Tibial artery (tissue), 4 donors: ENCODE measurements at regions not wholly inside any gene's neighbourhood (a gene's known extent, or its start where the extent isn't known, plus 50 kb on each side); places are given as distances from the start of the nearest gene placed in this dataset.

Experiments used
- DNase-seq, 2 donors: peaks; one replicate each; pipeline ENCODE4 v3.0.0-alpha.2; 2019
- H3K27ac ChIP-seq, 2 donors: fragments of 200-600 bp; sonication (generic) in 1 of 2; 1 replicate in 1 of 2; 2 replicates in 1 of 2; pipeline ENCODE4 v1.5.1; 2018 to 2019; ENCODE audit warnings: mild to moderate bottlenecking in 1 of 2
- H3K27me3 ChIP-seq, 2 donors: fragments of 200-600 bp; sonication (generic) in 1 of 2; one replicate each; pipeline versions ENCODE4 v1.5.1 to v1.6.0; 2016 to 2019
- H3K36me3 ChIP-seq, 3 donors: fragments of 200-600 bp; sonication (generic) in 2 of 3; one replicate each; pipeline ENCODE4 v1.5.1; 2016 to 2019; ENCODE audit warnings: mild to moderate bottlenecking in 2 of 3
- H3K4me1 ChIP-seq, 4 donors: fragments of 200-600 bp; sonication (generic) in 2 of 4; 1 replicate in 3 of 4; 2 replicates in 1 of 4; pipeline ENCODE4 v1.5.1; 2016 to 2019
- H3K4me3 ChIP-seq, 2 donors: fragments of 200-600 bp; sonication (generic) in 1 of 2; 1 replicate in 1 of 2; 2 replicates in 1 of 2; pipeline ENCODE4 v1.5.1; 2018 to 2019; ENCODE audit warnings: mild to moderate bottlenecking in 2 of 2
- H3K9me3 ChIP-seq, 3 donors: fragments of 200-600 bp; sonication (generic) in 1 of 3; one replicate each; pipeline ENCODE4 v1.5.1; 2016 to 2019
- CTCF ChIP-seq, 2 experiments: fragments of 200-600 bp in 1 of 2; fragments of 450-650 bp in 1 of 2; IDR thresholded peaks; one replicate each; pipeline ENCODE4 v1.5.1; 2017 to 2019; ENCODE audit warnings: antibody characterized with exemption in 2 of 2, mild to moderate bottlenecking in 1 of 2, moderate library complexity in 1 of 2
- intact Hi-C: fragments of 100-400 bp; cut with DNase I; formaldehyde crosslinking; loops from one replicate; pipeline ENCODE4 v1.15.0; 2023; ENCODE audit warnings: low total_unique reads

GRCh38 chr2:163266772-163267171 is 428.2 kb upstream of the KCNH7 start:
- no peak for TF ChIP-seq CTCF (IDR thresholded peaks at IDR 0.05)
- no peaks in the 10 kb centered on the region for H3K9me3 ChIP-seq
- intact Hi-C loops: no loop called here
- no peak overlapping the region for H3K27ac ChIP-seq
- H3K27me3 ChIP-seq: no peaks in the 10 kb centered on the region
- no peak for DNase-seq
- H3K36me3 ChIP-seq: no peaks in the 10 kb centered on the region
- no peaks in the 10 kb centered on the region for H3K4me1 ChIP-seq
- H3K4me3 ChIP-seq: no peak overlapping the region

GRCh38 chr2:163265562-163265961 is 427.0 kb upstream of the KCNH7 start:
- no peak overlapping the region for H3K4me3 ChIP-seq
- no peak for DNase-seq
- no peaks in the 10 kb centered on the region for H3K36me3 ChIP-seq
- no peak overlapping the region for H3K27ac ChIP-seq
- intact Hi-C loops: no loop called here
- no peaks in the 10 kb centered on the region for H3K4me1 ChIP-seq
- no peaks in the 10 kb centered on the region for H3K9me3 ChIP-seq
- no peaks in the 10 kb centered on the region for H3K27me3 ChIP-seq
- TF ChIP-seq CTCF (IDR thresholded peaks at IDR 0.05): no peak

DNA sequence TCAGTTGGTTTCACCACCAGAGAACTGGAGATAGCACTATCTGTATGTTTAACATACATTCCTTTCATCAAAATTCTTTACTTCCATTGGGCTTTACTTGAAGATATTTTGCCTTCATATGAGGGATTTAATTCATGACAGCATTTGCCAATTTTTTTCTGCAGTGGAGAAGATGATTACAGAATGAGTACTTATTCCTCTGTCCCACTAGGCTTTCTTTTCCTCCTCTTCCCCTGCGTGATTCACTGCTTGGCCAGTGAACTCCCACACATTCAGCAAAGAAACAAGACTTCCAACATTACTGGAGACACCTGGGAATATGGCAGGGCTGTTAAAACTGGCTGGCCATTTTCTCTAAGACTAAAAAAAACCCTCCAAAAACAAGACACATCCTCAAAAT is 425.8 kb upstream of the KCNH7 start:
- no peaks in the 10 kb centered on the region for H3K27me3 ChIP-seq
- no peaks in the 10 kb centered on the region for H3K4me1 ChIP-seq
- no peak for TF ChIP-seq CTCF (IDR thresholded peaks at IDR 0.05)
- H3K27ac ChIP-seq: no peak overlapping the region
- H3K9me3 ChIP-seq: no peaks in the 10 kb centered on the region
- intact Hi-C loops: no loop called here
- no peaks in the 10 kb centered on the region for H3K36me3 ChIP-seq
- H3K4me3 ChIP-seq: no peak overlapping the region
- no peak for DNase-seq

DNA sequence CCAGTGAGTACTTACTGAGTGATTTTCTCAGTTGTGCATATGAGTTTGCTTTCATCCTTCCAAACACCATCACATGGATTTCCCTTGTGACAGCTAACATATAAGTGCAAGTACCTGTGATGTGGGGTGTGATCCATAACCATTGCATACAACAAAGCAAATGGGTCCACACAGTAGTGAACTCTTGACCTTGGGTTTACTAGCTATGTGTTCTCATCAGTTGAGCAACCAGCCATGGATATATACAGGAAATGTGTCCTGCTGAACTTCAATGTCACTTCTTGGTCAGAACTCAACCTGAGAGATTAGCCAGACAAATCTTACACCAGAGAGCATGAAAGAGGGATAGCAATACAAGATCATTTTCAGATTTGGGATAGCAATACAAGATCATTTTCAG is 420.9 kb upstream of the KCNH7 start:
- no peak overlapping the region for H3K27ac ChIP-seq
- no peak overlapping the region for H3K4me3 ChIP-seq
- H3K9me3 ChIP-seq: no peaks in the 10 kb centered on the region
- H3K4me1 ChIP-seq: no peaks in the 10 kb centered on the region
- DNase-seq: no peak
- intact Hi-C loops: no loop called here
- no peaks in the 10 kb centered on the region for H3K27me3 ChIP-seq
- TF ChIP-seq CTCF (IDR thresholded peaks at IDR 0.05): no peak
- no peaks in the 10 kb centered on the region for H3K36me3 ChIP-seq

- DNase-seq: no peak
- intact Hi-C loops: no loop called here
- H3K9me3 ChIP-seq: no peaks in the 10 kb centered on the region
- H3K4me1 ChIP-seq: no peaks in the 10 kb centered on the region
- H3K36me3 ChIP-seq: no peaks in the 10 kb centered on the region
- no peak overlapping the region for H3K4me3 ChIP-seq
- H3K27me3 ChIP-seq: no peaks in the 10 kb centered on the region
- TF ChIP-seq CTCF (IDR thresholded peaks at IDR 0.05): no peak
- no peak overlapping the region for H3K27ac ChIP-seq
Observed at GRCh38 chr2:163255086-163255485, 416.5 kb upstream of the KCNH7 start.

DNA sequence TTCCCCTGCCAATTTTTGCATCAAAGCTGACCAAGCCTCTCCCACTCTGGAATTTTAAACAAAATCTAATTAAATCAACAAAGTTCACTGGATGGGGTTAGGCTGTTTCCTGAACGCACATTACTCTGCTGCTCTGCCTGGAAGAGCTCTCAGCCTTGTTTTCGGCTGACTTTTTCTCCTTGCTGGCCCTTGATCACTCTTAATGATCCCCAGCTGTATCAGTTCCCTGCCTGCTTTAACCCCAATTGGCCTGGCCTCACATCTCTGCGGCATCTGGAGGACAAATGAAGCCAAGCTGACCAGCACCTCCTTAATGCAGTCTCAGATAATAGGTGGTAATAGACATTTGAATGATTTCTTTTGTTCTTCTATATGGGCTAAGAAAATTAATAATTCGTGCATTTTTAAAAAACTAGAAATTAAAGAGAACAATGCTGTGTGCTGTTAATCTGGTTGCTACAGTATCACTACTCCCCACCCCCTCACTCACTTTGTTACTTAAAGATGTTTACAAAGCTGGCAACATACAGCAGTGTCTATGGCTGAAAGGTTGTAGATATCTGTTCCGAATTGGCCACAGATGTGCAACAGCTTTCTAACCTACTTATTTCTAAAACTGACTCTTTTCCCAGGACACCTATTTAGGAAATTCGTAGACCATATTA is 415.2 kb upstream of the KCNH7 start:
- Histone ChIP-seq H3K36me3 (no peaks in the 10 kb centered on the region), H3K27me3 (no peaks in the 10 kb centered on the region)
- intact Hi-C loops: no loop called here

More for the DNA sequence above, 415.2 kb upstream of the KCNH7 start:
- H3K4me1 ChIP-seq: no peaks in the 10 kb centered on the region
- no peak overlapping the region for H3K4me3 ChIP-seq
- H3K9me3 ChIP-seq: no peaks in the 10 kb centered on the region
- H3K27ac ChIP-seq: no peak overlapping the region
- no peak for TF ChIP-seq CTCF (IDR thresholded peaks at IDR 0.05)
- DNase-seq: no peak
